ENCODE measurements at regions not wholly inside any gene's neighbourhood (a gene's known extent, or its start where the extent isn't known, plus 50 kb on each side); places are given as distances from the start of the nearest gene placed in this dataset.
A peak's percentile ranks its signal among the peaks of the same experiment; 100 is the strongest.

GRCh38 chr2:8490166-8490721, 191.6 kb upstream of the ID2 start:
- Mint-ChIP-seq H3K36me3 (ENCODE audit: low read depth) (no peaks in the 10 kb centered on the region), H3K9me3 (no peaks in the 10 kb centered on the region), H3K4me3 (no peak overlapping the region), H3K4me1 (peaks cover 54% of the 10 kb centered on the region), H3K27me3 (ENCODE audit: low read depth) (no peaks in the 10 kb centered on the region), H3K27ac (peak overlapping the region in 2 of 3 experiments; percentile 89 to 90)
- TF ChIP-seq CTCF (IDR thresholded peaks at IDR 0.05; ENCODE audit: unreplicated experiment in 3 of 3) = no peak

DNA sequence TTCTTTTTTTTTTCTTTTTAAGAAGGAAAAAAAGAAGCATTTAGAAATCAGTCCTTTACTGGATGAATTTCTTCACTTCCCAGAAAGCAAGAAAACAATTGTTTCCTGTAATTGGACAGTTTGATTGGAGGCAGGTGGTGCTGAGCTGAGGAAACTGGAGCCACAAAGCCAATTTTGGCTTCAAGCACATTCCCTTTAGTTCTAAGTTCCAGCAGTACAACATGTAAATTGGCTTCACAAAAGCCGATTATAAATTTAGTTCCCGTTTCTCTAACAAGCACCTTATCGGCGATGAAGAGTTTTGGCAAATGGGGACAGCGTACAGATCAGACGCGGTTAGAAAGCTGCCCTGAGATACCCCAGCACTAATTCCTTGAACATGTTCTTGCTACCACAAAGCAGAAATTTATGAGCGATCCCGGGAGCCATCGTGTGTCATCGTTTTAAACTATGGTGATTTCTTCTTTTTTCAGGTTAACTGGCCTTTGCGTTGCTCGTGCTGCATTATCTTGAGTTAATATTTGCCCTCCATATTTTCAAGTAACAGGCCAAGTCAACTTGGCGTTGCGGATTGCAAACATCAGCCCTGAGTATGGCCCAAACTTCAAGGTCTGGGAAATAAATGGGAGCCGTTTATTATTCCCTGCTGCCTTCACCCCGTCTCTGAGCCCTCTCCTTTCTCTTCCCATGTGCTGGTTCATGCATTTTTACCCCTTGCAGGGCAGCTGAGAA, 190.4 kb upstream of the ID2 start:
- no peak for TF ChIP-seq CTCF (IDR thresholded peaks at IDR 0.05; ENCODE audit: unreplicated experiment in 3 of 3)
- Mint-ChIP-seq H3K27me3 (ENCODE audit: low read depth) (no peaks in the 10 kb centered on the region), H3K27ac (peak overlapping the region; percentile 73 to 90 (median 89)), H3K9me3 (no peaks in the 10 kb centered on the region), H3K36me3 (ENCODE audit: low read depth) (no peaks in the 10 kb centered on the region), H3K4me1 (peaks cover 61% of the 10 kb centered on the region), H3K4me3 (peak overlapping the region in 2 of 3 experiments; percentile 10 to 66)

DNA sequence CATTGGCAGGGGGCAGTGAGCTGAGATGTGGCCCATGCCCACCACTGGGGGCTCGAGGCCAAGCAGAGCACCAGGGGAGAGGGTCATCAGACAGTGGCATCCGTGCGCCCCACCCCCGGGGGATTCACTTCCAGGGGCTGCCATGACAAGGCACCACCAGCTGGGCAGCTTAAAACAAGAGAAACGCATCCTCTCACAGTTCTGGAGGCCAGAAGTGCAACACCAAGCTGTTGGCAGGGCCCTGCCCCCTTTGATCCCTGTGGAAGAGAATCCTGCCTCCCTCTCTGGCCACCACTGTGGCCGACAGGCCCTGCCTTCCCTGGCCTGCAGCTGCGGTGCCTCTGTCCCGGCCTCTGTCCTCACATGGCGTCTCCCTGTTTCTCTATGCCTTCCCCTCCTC, 187.7 kb upstream of the ID2 start:
- Mint-ChIP-seq H3K4me3 (no peak overlapping the region), H3K27me3 (ENCODE audit: low read depth) (no peaks in the 10 kb centered on the region), H3K36me3 (ENCODE audit: low read depth) (no peaks in the 10 kb centered on the region)

DNA sequence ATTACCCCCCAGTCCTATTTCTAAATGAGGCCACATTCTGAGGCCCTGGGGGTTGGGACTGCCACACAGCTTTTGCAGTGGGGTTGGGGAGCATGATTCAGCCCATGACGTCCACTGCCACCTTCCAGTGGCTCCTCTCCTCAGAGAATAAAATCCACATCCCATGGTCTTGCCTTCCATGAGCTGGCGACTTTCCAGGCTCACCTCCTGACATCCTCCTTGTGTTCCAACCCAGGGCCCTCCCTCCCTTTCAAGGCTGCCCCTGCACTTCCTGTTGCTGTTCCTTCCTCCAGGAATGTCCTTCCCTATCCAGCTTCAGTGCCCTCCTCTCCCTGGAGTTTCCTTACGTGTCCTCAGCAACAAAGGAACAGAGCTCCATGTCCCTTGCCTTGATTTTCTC, 187.3 kb upstream of the ID2 start:
- TF ChIP-seq CTCF (IDR thresholded peaks at IDR 0.05; ENCODE audit: unreplicated experiment in 3 of 3) = no peak
- Mint-ChIP-seq H3K4me1 (peaks cover 63% of the 10 kb centered on the region), H3K27me3 (ENCODE audit: low read depth) (no peaks in the 10 kb centered on the region), H3K9me3 (no peaks in the 10 kb centered on the region), H3K36me3 (ENCODE audit: low read depth) (no peaks in the 10 kb centered on the region), H3K27ac (peak overlapping the region; percentile 8 to 89 (median 76)), H3K4me3 (peak overlapping the region in 1 of 3 experiments; percentile 52)

More for the DNA sequence above, 187.7 kb upstream of the ID2 start:
- no peak for TF ChIP-seq CTCF (IDR thresholded peaks at IDR 0.05; ENCODE audit: unreplicated experiment in 3 of 3)
- H3K27ac Mint-ChIP-seq = peak overlapping the region; percentile 8 to 89 (median 76)
- H3K9me3 Mint-ChIP-seq = no peaks in the 10 kb centered on the region
- H3K4me1 Mint-ChIP-seq = peaks cover 63% of the 10 kb centered on the region

DNA sequence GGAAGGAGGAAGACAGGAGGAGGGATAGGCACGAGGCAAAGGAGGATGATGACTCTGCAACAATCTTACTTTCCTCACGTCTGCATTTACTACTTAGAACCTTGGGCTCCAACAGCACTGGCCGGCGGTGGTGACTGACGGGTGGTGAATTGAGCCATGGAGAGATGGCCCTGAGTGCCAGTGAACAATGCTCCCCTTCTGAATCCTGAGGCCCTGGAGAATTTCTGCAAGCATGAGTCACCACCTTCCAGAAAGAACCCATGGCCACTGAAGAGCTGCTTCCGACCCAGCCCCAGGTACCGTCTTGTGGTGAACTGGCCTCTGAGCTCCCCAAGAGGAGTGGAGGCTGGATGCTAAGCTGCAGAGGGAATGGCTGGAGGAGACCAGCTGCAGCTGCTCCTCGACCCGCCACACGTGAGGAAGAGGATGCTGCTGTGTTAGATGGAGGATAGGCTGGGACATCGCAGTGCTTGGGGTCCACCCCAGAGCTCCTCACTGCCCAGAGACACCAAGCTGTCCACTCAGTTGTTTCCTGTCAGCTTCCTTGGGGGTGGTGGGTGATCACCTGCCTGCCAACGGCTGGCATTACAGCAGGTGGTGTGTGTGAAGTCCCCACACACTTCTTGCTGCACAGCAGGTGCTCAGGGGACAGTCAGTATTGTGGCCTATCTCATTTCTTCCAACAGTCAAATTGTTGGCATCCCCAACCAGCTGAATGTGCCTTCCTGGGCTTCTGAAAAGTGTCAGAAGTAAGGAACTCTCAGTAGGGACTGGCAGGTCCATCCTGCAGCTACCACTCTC, 186.5 kb upstream of the ID2 start:
- Mint-ChIP-seq H3K4me1 (peaks cover 62% of the 10 kb centered on the region), H3K36me3 (ENCODE audit: low read depth) (no peaks in the 10 kb centered on the region), H3K27ac (peak overlapping the region in 2 of 3 experiments; percentile 76 to 89), H3K27me3 (ENCODE audit: low read depth) (peaks cover 4% of the 10 kb centered on the region), H3K4me3 (peak overlapping the region in 1 of 3 experiments; percentile 1), H3K9me3 (no peaks in the 10 kb centered on the region)
- no peak for TF ChIP-seq CTCF (IDR thresholded peaks at IDR 0.05; ENCODE audit: unreplicated experiment in 3 of 3)

Data from nephron (organoid).